ENCODE measurements at regions not wholly inside any gene's neighbourhood (a gene's known extent, or its start where the extent isn't known, plus 50 kb on each side); places are given as distances from the start of the nearest gene placed in this dataset.

- DNase-seq (ENCODE audit: low read depth, low spot score) = no peak
Measured at GRCh38 chr4:13930155-13930554, 302.6 kb upstream of the BOD1L1 start.

DNA sequence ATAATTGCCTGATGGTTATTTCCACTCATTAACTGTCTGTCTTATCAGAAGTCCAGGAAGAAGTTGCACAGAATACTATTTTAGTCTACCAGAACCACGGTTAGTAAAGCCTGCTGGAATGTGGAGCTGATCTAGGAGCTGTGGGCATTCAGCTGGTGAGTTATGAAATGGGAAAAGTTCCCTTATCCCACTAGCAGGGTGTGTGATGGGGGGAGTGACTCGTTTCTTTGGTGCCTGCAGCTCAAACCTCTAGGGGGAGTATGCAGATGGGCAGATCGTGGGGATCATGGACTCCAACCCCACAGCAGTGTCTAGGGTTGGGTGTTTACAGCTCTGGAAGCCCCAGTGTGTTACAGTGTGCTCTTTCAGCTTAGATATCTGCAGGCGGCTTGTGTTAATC, 305.7 kb upstream of the BOD1L1 start:
- DNase-seq (ENCODE audit: low read depth, low spot score) = no peak

DNA sequence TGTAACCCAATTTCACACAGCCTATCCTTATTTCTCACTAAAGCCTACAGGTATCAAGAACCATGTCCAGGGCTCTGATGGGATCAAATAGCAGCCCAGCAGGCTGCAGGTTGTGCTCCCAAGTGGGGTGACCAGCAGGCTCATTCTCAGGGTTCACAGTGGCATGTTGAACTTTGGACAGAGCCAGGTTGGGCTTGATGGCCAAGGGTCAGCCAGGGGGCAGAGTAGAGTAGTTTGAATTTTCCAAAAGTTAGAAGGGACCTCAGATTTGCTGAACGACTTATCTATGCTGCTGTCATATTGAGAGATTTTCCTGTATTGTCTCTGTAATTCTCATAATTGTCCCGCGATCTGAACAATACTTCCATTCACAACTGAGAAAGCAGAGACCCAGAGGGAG, 310.8 kb upstream of the BOD1L1 start:
- DNase-seq (ENCODE audit: low read depth, low spot score) = no peak

DNA sequence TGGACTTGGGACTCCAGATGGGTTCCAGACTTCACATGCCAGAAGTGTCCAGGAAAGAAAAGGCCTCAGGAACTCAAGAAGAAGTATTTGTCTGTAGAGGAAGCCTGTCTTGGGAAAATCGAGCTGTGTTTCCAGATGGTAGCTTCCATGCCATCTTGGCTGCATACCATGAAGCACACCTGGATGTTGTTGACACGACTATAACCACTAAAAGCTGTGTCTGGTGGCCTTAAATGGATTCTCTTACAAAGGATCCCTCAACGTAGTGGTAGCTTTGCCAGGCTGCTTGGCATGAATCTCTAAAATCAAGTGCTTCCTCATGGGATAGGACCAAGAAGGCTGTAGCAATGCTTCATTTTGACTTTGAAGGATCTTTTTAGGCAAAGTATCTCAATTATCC, 313.4 kb upstream of the BOD1L1 start:
- no peak for DNase-seq (ENCODE audit: low read depth, low spot score)

- DNase-seq (ENCODE audit: low read depth, low spot score) = no peak
Measured at GRCh38 chr4:13942977-13943376, 315.5 kb upstream of the BOD1L1 start.

DNA sequence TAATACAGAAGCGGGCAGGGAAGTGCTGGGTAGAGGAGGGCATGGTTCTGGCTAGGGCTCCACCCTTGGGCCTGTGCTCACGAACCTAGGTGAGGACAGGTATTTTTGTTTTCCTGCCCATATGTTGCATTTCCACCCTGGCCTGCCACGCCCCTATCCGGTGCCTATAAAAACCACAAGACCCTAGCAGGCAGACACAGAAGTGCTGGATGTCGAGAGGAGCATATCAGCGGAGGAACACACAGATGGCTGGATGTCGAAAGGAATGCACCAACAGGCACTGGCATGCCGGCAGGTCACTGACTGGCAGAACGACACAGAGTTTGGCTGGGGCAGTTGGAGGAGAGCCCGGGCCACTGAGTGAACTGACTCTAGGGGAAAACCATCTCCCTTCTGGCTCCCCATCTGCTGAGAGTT, 316.6 kb upstream of the BOD1L1 start:
- no peak for DNase-seq (ENCODE audit: low read depth, low spot score)

DNA sequence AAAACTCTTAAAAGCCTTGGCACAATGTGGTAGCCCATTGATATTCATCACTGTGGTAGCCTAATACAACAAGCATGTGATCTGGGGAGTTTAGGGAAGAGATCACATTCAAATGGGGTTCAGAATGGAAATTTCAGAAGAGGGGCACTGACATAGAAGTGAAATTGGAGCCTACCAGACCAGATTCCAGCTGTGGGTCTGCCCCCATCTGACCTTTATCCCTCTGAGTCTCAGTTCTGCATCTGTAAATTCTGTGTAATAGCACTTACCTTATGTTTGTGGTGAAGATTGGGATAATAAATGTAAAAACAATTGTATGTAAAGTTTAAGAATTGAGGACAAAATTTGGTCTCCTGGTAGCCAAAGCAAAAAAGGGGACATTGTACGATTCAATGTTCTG, 320.4 kb upstream of the BOD1L1 start:
- no peak for DNase-seq (ENCODE audit: low read depth, low spot score)

GRCh38 chr4:13950491-13950890, 323.0 kb upstream of the BOD1L1 start:
- no peak for DNase-seq (ENCODE audit: low read depth, low spot score)

DNA sequence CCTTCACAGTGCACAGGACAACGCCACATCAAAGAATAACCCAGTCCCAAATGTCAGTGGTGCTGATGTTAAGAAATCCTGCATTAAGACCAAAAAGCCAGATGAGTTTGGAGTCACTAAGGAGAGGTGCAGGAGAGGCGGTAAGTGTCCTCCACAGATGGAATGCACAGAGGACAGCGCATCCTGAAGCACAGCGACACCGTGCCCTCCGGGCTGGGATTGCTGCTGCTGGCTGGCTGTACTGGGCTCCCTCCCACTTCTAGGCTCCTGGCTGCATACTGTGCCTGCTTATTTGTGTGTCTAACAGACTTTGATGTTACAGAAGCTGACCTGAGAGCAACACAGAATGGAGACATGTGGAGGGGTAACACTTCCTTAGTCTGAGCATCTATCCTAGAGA, 325.6 kb upstream of the BOD1L1 start:
- no peak for DNase-seq (ENCODE audit: low read depth, low spot score)

DNA sequence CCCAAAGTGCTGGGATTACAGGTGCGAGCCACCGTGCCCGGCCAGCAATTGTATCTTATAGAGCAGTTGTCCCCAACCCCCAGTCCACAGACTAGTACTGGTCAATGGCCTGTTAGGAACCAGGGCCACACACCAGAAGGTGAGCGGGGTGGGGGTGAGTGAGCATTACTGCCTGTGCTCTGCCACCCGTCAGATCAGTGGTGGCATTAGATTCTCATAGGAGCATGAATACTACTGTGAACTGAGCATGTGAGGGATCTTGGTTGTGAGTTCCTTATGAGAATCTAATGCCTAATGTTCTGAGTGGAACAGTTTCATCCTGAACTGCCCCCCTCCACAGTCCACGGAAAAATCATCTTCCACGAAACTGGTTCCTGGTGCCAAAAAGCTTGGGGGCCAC, 328.0 kb upstream of the BOD1L1 start:
- DNase-seq (ENCODE audit: low read depth, low spot score) = no peak

DNA sequence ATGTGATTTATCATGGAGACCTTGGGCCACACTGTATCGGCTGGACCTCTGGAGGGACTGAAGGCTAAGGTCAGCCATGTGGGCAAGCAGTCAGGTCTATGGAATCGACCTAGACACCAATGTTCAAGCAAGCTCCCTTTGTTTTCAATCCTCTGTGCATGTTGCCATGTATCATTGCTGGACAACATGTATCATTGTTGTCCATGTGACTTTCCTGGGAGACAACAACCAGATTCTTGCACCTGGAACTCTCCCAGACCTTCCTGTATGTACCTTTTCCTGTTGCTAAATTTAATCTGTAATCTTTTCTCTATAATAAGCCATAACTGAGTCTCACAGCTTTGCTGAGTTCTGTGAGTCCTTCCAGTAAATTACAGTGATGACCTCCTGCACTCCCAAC, 329.4 kb upstream of the BOD1L1 start:
- no peak for DNase-seq (ENCODE audit: low read depth, low spot score)

GRCh38 chr4:13957871-13958270, 330.3 kb upstream of the BOD1L1 start:
- DNase-seq (ENCODE audit: low read depth, low spot score) = no peak

GRCh38 chr4:13963601-13964000, 336.1 kb upstream of the BOD1L1 start:
- DNase-seq (ENCODE audit: low read depth, low spot score) = no peak

DNA sequence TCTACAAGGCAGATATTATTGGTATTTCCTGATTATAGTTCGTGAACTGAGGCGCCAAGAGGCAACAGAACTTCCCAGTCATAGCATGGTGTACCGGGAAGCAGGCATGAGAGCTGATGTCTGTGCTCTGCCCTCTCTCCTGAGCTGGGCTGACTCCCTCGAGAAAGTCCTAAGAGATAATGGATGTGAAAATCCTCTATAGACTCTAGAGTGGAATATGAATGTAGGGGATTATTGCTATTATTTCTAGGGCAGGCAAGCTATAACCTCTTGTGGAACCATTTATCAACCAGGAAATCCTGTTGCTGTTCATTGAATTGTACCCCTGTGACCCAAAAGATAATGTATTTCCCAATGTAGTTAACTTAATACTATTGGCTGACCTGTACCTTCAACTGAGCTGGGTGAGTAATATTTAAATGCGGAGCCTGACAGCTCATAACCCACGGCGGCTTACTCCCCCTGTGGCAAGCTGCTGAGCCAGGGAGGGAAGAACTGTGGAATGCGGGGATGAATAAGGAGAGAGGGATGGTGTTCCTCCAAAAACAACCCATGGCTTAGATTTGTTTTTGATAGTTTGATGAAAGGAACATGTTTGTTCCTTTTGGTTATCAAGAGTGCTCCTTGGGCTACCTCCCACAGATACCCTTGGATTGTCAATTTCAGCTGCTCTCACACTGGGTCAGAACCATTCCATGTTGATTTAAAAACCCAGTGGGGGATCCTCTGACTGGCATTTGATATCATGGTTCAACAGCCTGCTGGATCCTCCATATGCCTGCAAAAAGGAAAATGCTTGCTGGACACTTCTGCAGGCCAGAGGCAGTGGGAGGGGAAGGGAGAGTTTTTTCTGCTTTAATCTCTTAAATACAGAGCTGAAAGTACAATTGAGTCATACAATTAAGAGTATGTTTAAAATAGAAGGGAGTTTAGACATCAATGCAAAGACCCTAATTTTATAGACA, 339.0 kb upstream of the BOD1L1 start:
- DNase-seq (ENCODE audit: low read depth, low spot score) = peak; percentile 51

- no peak for DNase-seq (ENCODE audit: low read depth, low spot score)
Measured at GRCh38 chr4:13968723-13969122, 341.2 kb upstream of the BOD1L1 start.

GRCh38 chr4:13970349-13970748, 342.8 kb upstream of the BOD1L1 start:
- DNase-seq (ENCODE audit: low read depth, low spot score) = no peak

GRCh38 chr4:13977746-13978145, 350.2 kb upstream of the BOD1L1 start:
- DNase-seq (ENCODE audit: low read depth, low spot score) = no peak

DNA sequence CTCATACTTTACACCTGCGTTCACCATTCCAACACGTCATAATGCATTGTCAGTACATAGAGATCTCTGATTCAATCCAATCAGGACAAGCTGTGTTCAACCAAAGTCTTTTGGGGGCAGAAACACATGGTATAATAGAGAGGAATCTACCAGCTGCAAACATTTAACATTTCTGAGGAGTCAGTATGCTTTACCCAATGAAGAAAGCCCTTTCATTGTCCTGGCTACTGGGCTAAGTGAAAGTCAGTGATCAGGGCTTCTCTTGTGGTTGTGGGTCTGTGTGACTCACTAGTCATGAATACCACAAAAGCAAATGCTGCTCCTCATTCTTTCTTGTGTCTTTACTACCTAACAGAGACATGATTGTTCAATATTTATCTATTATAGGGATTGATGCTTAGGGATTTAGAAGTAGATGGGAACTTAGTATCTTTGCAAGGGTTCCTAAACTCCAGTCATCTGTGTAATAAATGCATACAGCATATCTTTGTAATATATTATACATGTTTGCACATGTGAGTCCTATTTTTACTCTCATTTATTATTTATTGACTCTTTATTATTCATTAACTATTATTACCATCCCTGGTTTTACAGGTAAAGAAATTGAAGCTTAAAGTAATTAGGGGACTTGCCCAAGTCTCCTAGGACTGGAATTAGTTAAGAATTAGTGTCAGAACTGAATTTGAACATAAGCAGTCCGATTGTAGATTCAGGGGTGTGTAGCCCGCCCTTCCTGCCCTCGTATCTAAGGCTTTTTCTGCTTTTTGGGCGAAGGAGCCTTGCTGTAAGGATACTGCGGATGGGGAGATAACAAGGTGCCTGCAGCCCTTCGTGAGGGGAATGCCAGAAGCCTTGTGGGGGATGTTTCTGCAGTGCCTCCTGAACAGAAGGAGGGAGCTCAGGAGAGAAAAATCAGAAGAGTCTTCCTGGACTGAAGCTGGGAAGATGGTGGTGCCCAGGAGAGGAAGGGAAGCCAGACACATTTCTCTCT, 353.1 kb upstream of the BOD1L1 start:
- no peak for DNase-seq (ENCODE audit: low read depth, low spot score)

GRCh38 chr4:13981499-13981898, 354.0 kb upstream of the BOD1L1 start:
- no peak for DNase-seq (ENCODE audit: low read depth, low spot score)

DNA sequence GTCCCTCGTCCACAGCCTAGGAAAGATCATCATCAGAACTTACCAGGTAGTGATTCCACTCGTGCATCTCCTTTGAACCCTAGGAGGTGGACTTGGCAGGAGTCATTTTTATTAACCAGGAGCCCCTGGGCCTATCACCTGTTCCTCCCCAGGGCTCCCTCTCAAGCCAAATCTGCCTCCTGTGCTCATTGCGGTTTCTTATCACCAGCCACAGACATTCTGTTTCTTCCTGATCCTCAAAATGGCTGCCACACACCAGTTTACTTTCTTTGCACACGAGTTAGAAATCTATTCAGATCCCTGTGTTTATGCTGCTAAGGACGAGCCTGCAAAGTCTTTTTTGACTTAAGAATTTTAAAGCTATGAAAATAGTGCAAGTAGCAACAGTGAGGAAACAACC, 354.5 kb upstream of the BOD1L1 start:
- DNase-seq (ENCODE audit: low read depth, low spot score) = no peak

DNA sequence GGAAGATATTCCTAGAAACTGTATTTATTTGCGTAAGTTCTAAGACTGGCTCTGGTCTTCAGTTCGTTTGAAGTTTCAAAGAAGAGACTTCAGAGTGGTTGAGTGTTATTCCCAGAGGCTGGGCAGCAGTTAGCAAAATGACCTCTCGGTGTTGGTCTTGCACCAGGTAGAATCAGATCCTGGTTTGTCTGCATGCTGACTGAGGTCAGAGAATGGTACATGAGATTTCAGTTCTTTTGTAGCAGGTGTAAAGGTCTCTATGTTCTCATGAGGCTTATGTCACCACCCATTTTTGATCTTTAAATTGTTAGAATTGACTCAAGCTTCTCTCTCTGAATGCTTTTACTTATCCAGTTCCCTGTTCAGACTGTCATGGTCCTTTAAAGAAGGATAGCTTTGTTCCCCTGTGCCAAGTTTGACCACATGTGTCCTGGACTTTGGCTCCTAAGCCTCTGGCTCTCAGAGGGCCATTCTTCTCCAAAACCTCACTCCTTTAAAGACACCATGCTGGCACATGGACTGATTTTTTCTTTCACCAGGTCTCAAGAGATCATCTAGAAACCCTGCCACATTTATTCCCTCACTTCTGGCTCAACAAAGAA, 355.8 kb upstream of the BOD1L1 start:
- DNase-seq (ENCODE audit: low read depth, low spot score) = no peak
